ENCODE measurements at regions not wholly inside any gene's neighbourhood (a gene's known extent, or its start where the extent isn't known, plus 50 kb on each side); places are given as distances from the start of the nearest gene placed in this dataset.
"Not testable (repeated sequence)": the region's sequence is repeated elsewhere in the genome, so short reads cannot be mapped to it uniquely, and the experiment has no call there.

DNA sequence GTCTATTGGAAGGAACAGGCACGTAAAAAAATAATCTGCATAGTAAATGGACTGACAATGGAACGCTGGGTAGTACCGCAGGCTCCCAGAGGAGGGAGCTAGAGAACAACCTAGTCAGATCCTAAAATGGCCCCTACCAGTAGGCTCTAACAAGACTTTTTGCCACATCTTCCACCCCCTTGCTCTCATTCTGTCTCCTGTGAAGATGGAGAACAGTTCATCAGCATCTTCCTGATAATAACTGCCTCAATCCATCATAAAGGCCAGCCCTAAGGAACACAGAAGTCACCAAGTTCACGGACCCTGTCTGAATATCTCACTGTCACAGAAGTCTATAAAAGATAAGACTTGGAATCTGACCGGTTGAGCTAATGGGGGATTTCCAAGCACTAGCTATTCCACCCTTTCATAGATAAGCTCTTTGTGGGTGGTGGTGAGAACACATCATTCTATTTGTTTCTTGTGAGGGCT lies 133.4 kb downstream of the SLC1A3 start:
- peaks cover 0 to 9% (median 4%) of the 10 kb centered on the region in 4 donors for H3K4me1 Mint-ChIP-seq
- Histone ChIP-seq H3K36me3 (ENCODE audit: insufficient read depth, low read length) (no peaks in the 10 kb centered on the region), H3K27ac (ENCODE audit: low read depth, low read length) (no peak overlapping the region), H3K27me3 (ENCODE audit: insufficient read depth, low read length) (peaks cover 9% of the 10 kb centered on the region), H3K4me1 (ENCODE audit: insufficient read depth, low read length) (peaks cover 11% of the 10 kb centered on the region), H3K9me3 (ENCODE audit: control insufficient read depth in 1 of 2, low read length in 2 of 2) (no peaks in the 10 kb centered on the region), H3K4me3 (ENCODE audit: low read length in 2 of 2) (no peak overlapping the region)
- DNase-seq = peak; percentile 51 to 62 (median 59)
- H3K36me3 Mint-ChIP-seq = no peaks in the 10 kb centered on the region
- CTCF ChIA-PET (ENCODE audit: partially characterized antibody) = interaction anchor here (0.6 to 3.9 kb wide), 11 partner anchors 9 to 265 kb away, joined by 3 to 32 read pairs (median 3); no protein-coding TSS in a partner anchor
- intact Hi-C loops (cut with micrococcal nuclease) = loop anchor here (1.0 to 2.0 kb wide), 3 partner anchors 131 to 267 kb away; no protein-coding TSS in a partner anchor
- POLR2A ChIA-PET (ENCODE audit: partially characterized antibody) = no interaction called here
- H3K27ac Mint-ChIP-seq = no peak overlapping the region
- no peak overlapping the region for H3K4me3 Mint-ChIP-seq
- peaks cover 23 to 40% of the 10 kb centered on the region in 2 donors for H3K27me3 Mint-ChIP-seq
- no peaks in the 10 kb centered on the region for H3K9me3 Mint-ChIP-seq

DNA sequence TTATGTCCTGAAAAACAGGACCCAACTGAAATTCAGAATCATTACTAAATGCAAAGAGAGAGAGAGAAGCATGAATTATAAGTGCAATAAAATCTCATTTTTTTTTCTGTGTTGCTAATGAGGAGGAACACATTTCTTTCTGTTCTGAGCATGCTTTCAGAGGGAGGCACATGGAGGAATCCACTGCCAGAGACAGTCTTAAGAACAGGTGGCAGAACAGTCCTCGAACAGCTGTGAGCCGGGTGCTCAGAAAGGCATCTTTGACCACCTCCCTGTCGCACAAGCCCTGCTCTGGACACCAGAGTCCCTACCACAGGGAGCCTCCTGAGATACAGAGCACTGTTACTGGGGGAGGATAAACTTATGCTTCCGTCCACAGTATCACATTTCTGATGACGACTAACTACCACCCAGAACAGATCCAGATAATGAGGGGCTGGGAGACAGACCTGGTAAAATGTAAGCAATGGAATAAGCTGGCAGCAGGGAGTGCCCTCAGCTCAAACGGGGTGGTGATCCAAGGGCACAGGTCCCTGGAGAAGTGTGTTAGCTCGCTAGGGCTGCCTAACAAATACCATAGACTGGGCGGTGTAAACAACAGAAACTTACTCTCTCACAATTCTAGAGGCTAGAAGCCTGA lies 134.0 kb downstream of the SLC1A3 start:
- POLR2A ChIA-PET (ENCODE audit: partially characterized antibody) = no interaction called here
- peaks cover 15% of the 10 kb centered on the region for H3K4me1 ChIP-seq (ENCODE audit: insufficient read depth, low read length)

DNA sequence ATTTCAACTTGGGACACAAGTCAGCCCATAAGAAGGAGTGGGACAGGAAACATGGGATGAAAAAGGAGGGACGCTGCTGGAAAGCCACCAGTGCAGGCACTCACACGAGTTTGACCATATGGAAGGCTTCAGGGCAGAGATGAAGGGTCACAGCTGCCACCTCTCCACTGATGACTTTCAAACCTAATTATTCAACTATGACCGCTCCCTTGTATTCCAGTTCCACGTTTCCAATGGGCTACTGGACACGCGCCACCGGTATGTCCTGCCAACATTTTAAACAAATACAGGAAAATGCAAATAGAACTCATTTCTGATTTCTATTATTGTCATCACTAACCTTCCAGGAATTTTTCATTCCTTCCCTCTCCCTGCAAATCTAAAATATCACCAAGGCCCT lies 134.7 kb downstream of the SLC1A3 start:
- intact Hi-C loops (cut with micrococcal nuclease) = no loop called here
- Mint-ChIP-seq H3K27me3 (peaks cover 21 to 49% of the 10 kb centered on the region in 2 donors), H3K36me3 (no peaks in the 10 kb centered on the region), H3K27ac (no peak overlapping the region), H3K4me1 (peaks cover 8 to 14% (median 10%) of the 10 kb centered on the region in 4 donors), H3K9me3 (no peaks in the 10 kb centered on the region), H3K4me3 (no peak overlapping the region)
- no peak for DNase-seq
- Histone ChIP-seq H3K27me3 (ENCODE audit: insufficient read depth, low read length) (peaks cover 9% of the 10 kb centered on the region), H3K27ac (ENCODE audit: low read depth, low read length) (no peak overlapping the region), H3K9me3 (ENCODE audit: control insufficient read depth in 1 of 2, low read length in 2 of 2) (no peaks in the 10 kb centered on the region), H3K36me3 (ENCODE audit: insufficient read depth, low read length) (no peaks in the 10 kb centered on the region), H3K4me1 (ENCODE audit: insufficient read depth, low read length) (peaks cover 19% of the 10 kb centered on the region), H3K4me3 (ENCODE audit: low read length in 2 of 2) (no peak overlapping the region)
- CTCF ChIA-PET (ENCODE audit: partially characterized antibody) = interaction anchor here (1.2 to 3.9 kb wide), 5 partner anchors 10 to 264 kb away, joined by 3 to 32 read pairs (median 10); no protein-coding TSS in a partner anchor
- POLR2A ChIA-PET (ENCODE audit: partially characterized antibody) = no interaction called here

More for the DNA sequence above, 134.0 kb downstream of the SLC1A3 start:
- H3K36me3 Mint-ChIP-seq = no peaks in the 10 kb centered on the region
- no peak overlapping the region for H3K27ac Mint-ChIP-seq
- peaks cover 21 to 44% of the 10 kb centered on the region in 2 donors for H3K27me3 Mint-ChIP-seq
- H3K4me3 Mint-ChIP-seq = no peak overlapping the region
- H3K9me3 ChIP-seq (ENCODE audit: control insufficient read depth in 1 of 2, low read length in 2 of 2) = no peaks in the 10 kb centered on the region
- no peaks in the 10 kb centered on the region for H3K36me3 ChIP-seq (ENCODE audit: insufficient read depth, low read length)
- peaks cover 6 to 12% (median 8%) of the 10 kb centered on the region in 4 donors for H3K4me1 Mint-ChIP-seq
- CTCF ChIA-PET (ENCODE audit: partially characterized antibody) = interaction anchor here (0.9 to 3.9 kb wide), 9 partner anchors 10 to 265 kb away, joined by 3 to 32 read pairs (median 6); no protein-coding TSS in a partner anchor
- no peak overlapping the region for H3K27ac ChIP-seq (ENCODE audit: low read depth, low read length)
- no peak overlapping the region for H3K4me3 ChIP-seq (ENCODE audit: low read length in 2 of 2)
- H3K27me3 ChIP-seq (ENCODE audit: insufficient read depth, low read length) = peaks cover 9% of the 10 kb centered on the region
- no peaks in the 10 kb centered on the region for H3K9me3 Mint-ChIP-seq
- intact Hi-C loops (cut with micrococcal nuclease) = no loop called here
- DNase-seq = no peak

DNA sequence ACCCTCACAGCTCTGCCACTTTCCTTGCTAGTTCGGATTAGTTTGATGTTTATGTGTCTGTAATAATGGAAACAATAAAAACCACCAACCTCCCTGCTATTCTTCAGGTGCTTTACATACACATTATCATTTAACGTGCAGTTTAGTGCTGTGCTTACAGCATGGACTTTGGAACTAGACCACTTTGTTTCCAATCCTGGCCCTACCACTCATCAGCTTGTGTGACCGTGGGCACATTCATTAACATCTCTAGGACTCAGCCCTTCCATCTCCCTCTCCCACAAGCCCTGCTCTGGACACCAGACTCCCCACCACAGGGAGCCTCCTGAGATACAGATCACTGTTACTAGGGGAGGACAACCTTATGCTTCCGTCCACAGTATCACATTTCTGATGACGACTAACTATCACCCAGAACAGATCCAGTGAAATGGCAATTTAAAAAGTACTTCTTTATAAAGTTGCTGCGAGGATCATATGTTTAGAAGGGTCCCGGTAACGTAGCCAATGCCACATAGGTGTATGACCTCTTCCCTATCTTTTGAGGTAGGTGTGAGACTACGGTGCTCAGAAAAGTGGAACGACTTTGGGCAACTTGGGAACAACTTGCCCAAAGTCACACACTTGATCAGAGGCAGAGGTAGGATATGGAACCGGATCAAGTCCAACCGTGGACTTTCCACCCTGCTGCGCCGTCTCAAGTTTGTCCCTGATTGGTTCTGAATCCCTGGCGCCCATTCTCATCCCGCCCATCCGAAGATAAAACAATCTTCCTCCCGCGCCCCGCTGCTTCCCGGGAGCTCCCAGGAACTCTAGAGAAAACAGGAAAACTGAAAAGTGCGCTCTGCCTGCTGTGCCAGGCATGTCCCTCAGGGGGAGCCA lies 132.4 kb upstream of the NIPBL start:
- Histone ChIP-seq H3K9me3 (ENCODE audit: control insufficient read depth in 1 of 2, low read length in 2 of 2) (no peaks in the 10 kb centered on the region), H3K4me1 (ENCODE audit: insufficient read depth, low read length) (peaks cover 18% of the 10 kb centered on the region), H3K27ac (ENCODE audit: low read depth, low read length) (no peak overlapping the region), H3K27me3 (ENCODE audit: insufficient read depth, low read length) (peaks cover 9% of the 10 kb centered on the region), H3K4me3 (ENCODE audit: low read length in 2 of 2) (peak overlapping the region in 1 of 2 donors; percentile 48), H3K36me3 (ENCODE audit: insufficient read depth, low read length) (no peaks in the 10 kb centered on the region)
- Mint-ChIP-seq H3K36me3 (peaks cover 0 to 2% of the 10 kb centered on the region in 2 donors), H3K4me1 (peaks cover 8 to 14% (median 10%) of the 10 kb centered on the region in 4 donors), H3K27me3 (peaks cover 21 to 58% of the 10 kb centered on the region in 2 donors), H3K9me3 (peaks cover 0 to 3% (median 0%) of the 10 kb centered on the region in 8 donors), H3K4me3 (peak overlapping the region; percentile 53 to 90 (median 62)), H3K27ac (no peak overlapping the region)
- no peak for DNase-seq
- ChIA-PET POLR2A (ENCODE audit: partially characterized antibody) (no interaction called here), CTCF (ENCODE audit: partially characterized antibody) (interaction anchor here (1.0 to 3.7 kb wide), 8 partner anchors 8 to 203 kb away, joined by 3 to 12 read pairs (median 5); no protein-coding TSS in a partner anchor)
- intact Hi-C loops (cut with micrococcal nuclease) = no loop called here

DNA sequence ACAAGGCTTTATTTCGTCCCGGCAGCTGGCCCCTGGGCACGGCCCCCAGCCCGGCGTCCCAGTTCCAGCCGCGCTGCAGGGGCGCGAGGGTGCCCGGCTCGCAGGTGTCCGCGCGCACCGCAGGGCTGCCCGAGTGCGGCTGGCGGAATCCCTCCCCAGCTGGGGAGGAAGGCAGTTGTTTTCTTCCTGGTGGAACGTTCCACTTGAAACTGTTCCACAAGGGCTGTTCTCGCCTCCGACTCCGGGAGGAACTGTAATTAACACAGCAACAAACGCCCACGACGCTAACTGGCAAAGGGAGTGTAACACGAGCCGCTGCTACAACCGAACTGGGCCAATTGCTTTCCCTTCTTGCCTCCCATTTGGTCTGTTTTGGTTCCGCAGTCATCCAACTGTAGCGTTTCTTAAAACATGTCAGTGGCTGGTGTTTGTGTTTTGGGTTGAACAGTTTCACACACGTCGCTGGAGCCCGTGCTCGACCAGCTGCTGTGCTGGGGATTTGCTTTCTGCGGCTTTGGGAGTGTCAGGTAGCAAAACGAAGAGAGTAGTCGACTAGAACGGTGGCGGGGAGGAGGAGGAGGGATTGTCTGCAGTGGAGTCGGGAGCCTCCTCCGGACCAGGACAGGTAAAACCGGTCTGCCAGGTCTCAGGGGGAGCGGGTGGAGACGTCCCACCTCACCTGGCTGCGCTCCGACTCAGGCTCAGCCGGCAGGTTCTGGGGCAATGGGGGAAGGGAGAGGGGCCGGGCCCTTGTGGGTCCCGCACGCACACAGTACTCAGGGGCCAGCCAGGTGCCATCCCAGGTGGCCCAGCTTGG lies 131.6 kb upstream of the NIPBL start:
- H3K9me3 ChIP-seq (ENCODE audit: control insufficient read depth in 1 of 2, low read length in 2 of 2) = no peaks in the 10 kb centered on the region
- peaks cover 24 to 50% of the 10 kb centered on the region in 2 donors for H3K27me3 Mint-ChIP-seq
- peaks cover 9% of the 10 kb centered on the region for H3K27me3 ChIP-seq (ENCODE audit: insufficient read depth, low read length)
- peak in 4 of 5 donors; percentile 14 to 19 (median 14) for DNase-seq
- H3K36me3 ChIP-seq (ENCODE audit: insufficient read depth, low read length) = no peaks in the 10 kb centered on the region
- peak overlapping the region; percentile 81 to 93 (median 86) for H3K4me3 Mint-ChIP-seq
- H3K4me1 ChIP-seq (ENCODE audit: insufficient read depth, low read length) = peaks cover 15% of the 10 kb centered on the region
- peak overlapping the region in 1 of 2 donors; percentile 48 for H3K4me3 ChIP-seq (ENCODE audit: low read length in 2 of 2)
- no peak overlapping the region for H3K27ac ChIP-seq (ENCODE audit: low read depth, low read length)
- CTCF ChIA-PET (ENCODE audit: partially characterized antibody) = interaction anchor here (1.0 to 3.7 kb wide), 7 partner anchors 9 to 202 kb away, joined by 3 to 12 read pairs (median 5); no protein-coding TSS in a partner anchor
- POLR2A ChIA-PET (ENCODE audit: partially characterized antibody) = no interaction called here
- H3K4me1 Mint-ChIP-seq = peaks cover 8 to 12% (median 10%) of the 10 kb centered on the region in 4 donors
- peak overlapping the region in 2 of 7 donors; percentile 25 to 57 for H3K27ac Mint-ChIP-seq
- H3K9me3 Mint-ChIP-seq = peaks cover 0 to 3% (median 0%) of the 10 kb centered on the region in 8 donors
- H3K36me3 Mint-ChIP-seq = peaks cover 0 to 2% of the 10 kb centered on the region in 2 donors
- intact Hi-C loops (cut with micrococcal nuclease) = loop anchor here (1.0 kb wide), 1 partner anchor 125 kb away; no protein-coding TSS in a partner anchor

DNA sequence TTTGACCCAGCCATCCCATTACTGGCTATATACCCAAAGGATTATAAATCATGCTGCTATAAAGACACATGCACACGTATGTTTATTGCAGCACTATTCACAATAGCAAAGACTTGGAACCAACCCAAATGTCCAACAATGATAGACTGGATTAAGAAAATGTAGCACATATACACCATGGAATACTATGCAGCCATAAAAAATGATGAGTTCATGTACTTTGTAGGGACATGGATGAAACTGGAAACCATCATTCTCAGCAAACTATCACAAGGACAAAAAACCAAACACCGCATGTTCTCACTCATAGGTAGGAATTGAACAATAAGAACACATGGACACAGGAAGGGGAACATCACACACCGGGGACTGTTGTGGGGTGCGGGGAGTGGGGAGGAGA lies 128.8 kb upstream of the NIPBL start:
- POLR2A ChIA-PET (ENCODE audit: partially characterized antibody); DNase-seq; H3K4me3 Mint-ChIP-seq; H3K27ac ChIP-seq (ENCODE audit: low read depth, low read length); H3K9me3 ChIP-seq (ENCODE audit: control insufficient read depth in 1 of 2, low read length in 2 of 2); H3K36me3 ChIP-seq (ENCODE audit: insufficient read depth, low read length); CTCF ChIA-PET (ENCODE audit: partially characterized antibody); H3K27me3 ChIP-seq (ENCODE audit: insufficient read depth, low read length); H3K4me3 ChIP-seq (ENCODE audit: low read length in 2 of 2); intact Hi-C loops (cut with micrococcal nuclease); H3K36me3 Mint-ChIP-seq; H3K9me3 Mint-ChIP-seq; H3K27ac Mint-ChIP-seq: not testable (repeated sequence)
- peaks cover 15% of the 10 kb centered on the region for H3K4me1 ChIP-seq (ENCODE audit: insufficient read depth, low read length)
- Mint-ChIP-seq H3K4me1 (peaks cover 8 to 12% (median 10%) of the 10 kb centered on the region in 4 donors), H3K27me3 (peaks cover 26 to 38% of the 10 kb centered on the region in 2 donors)

Data from CD4-positive, alpha-beta memory T cell (primary cell).